Uterus (tissue), 3 donors: ENCODE measurements at regions not wholly inside any gene's neighbourhood (a gene's known extent, or its start where the extent isn't known, plus 50 kb on each side); places are given as distances from the start of the nearest gene placed in this dataset.

Experiments used
- DNase-seq, 2 donors: peaks; one replicate each; pipeline ENCODE4 v3.0.0-alpha.2; 2019 to 2020
- H3K27ac ChIP-seq, 2 donors: fragments of 200-600 bp; sonication (generic); 1 replicate in 1 of 2; 2 replicates in 1 of 2; pipeline ENCODE4 v1.5.1; 2016 to 2018
- H3K27me3 ChIP-seq, 2 donors: fragments of 200-600 bp; sonication (generic); one replicate each; pipeline ENCODE4 v1.5.1; 2018 to 2019; ENCODE audit warnings: control low read depth in 1 of 2
- H3K36me3 ChIP-seq, 2 donors: fragments of 200-600 bp; sonication (generic); one replicate each; pipeline ENCODE4 v1.5.1; 2019; ENCODE audit warnings: control low read depth in 1 of 2
- H3K4me1 ChIP-seq, 2 donors: fragments of 200-600 bp; sonication (generic); one replicate each; pipeline ENCODE4 v1.5.1; 2018 to 2019; ENCODE audit warnings: control low read depth in 1 of 2
- H3K4me3 ChIP-seq, 2 donors: fragments of 200-600 bp; sonication (generic); 1 replicate in 1 of 2; 2 replicates in 1 of 2; pipeline ENCODE4 v1.5.1; 2018 to 2019; ENCODE audit warnings: mild to moderate bottlenecking in 1 of 2
- H3K9me3 ChIP-seq, 2 donors: fragments of 200-600 bp; sonication (generic); one replicate each; pipeline ENCODE4 v1.5.1; 2019; ENCODE audit warnings: control low read depth in 1 of 2
- POLR2A ChIP-seq, 2 donors: fragments of 450-650 bp; IDR thresholded peaks; one replicate each; pipeline ENCODE4 v1.6.1; 2016; ENCODE audit warnings: antibody characterized with exemption in 2 of 2, mild to moderate bottlenecking in 1 of 2, moderate library complexity in 1 of 2
- intact Hi-C: fragments of 100-400 bp; cut with DNase I; formaldehyde crosslinking; loops from one replicate; pipeline ENCODE4 v1.15.1; 2023; ENCODE audit warnings: low total_unique reads
- TF ChIP-seq, protein P1 (sequence below), 4 experiments: fragments of 200-600 bp in 2 of 4; fragments of 450-650 bp in 2 of 4; sonication (generic) in 2 of 4; IDR thresholded peaks; one replicate each; pipeline ENCODE4 v1.5.1; 2016 to 2019; ENCODE audit warnings: antibody characterized with exemption in 4 of 4, mild to moderate bottlenecking in 2 of 4, moderate library complexity in 1 of 4
- donor health status: DM: yes; HTN: yes; CAD: no.

DNA sequence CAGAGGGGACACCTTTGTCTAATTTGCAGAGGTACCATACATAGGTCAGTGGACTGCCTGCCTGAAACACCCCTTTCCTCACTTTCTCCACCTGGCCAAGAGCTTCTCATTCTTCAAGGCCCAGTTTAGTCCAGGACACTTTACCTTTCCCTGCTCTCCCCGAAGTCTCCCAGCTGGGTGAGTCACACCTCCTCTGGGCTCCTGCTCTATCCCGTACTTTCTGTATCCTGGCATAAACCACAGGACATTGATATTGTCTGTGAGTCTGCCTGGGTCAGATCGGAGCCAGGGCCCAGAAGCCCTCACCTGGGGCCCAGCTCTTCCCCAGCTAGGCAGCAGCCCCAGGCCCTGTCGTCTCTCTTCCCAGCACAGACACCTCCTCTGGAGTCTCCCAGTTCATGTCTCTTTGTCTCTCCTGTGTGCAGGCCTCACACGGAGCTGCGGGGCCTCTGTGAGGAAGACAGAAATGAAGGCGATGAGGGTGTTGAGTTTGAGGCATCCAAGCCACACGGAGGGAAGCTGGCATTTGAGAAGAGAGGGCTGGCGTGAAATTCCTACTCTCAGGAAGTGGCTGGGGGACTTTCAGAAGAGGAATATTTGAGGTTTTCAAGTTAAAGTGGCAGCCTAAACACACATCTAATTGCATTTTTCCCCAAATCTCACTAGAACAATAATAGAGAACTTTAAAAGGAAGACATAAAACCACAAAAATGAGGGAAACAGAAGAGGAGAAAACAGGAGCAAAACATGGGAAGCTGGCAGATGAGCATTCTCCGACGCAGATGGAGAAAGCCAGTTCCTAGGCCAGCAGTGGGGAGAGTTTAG, 79.6 kb upstream of the LAPTM4A start:
- H3K27ac ChIP-seq = no peak overlapping the region
- intact Hi-C loops = no loop called here
- no peaks in the 10 kb centered on the region for H3K4me1 ChIP-seq
- no peaks in the 10 kb centered on the region for H3K27me3 ChIP-seq
- H3K9me3 ChIP-seq = no peaks in the 10 kb centered on the region
- TF ChIP-seq POLR2A (IDR thresholded peaks at IDR 0.05) = no peak
- TF ChIP-seq, protein P1, sequence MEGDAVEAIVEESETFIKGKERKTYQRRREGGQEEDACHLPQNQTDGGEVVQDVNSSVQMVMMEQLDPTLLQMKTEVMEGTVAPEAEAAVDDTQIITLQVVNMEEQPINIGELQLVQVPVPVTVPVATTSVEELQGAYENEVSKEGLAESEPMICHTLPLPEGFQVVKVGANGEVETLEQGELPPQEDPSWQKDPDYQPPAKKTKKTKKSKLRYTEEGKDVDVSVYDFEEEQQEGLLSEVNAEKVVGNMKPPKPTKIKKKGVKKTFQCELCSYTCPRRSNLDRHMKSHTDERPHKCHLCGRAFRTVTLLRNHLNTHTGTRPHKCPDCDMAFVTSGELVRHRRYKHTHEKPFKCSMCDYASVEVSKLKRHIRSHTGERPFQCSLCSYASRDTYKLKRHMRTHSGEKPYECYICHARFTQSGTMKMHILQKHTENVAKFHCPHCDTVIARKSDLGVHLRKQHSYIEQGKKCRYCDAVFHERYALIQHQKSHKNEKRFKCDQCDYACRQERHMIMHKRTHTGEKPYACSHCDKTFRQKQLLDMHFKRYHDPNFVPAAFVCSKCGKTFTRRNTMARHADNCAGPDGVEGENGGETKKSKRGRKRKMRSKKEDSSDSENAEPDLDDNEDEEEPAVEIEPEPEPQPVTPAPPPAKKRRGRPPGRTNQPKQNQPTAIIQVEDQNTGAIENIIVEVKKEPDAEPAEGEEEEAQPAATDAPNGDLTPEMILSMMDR (IDR thresholded peaks at IDR 0.05) = no peak
- H3K36me3 ChIP-seq = no peaks in the 10 kb centered on the region
- DNase-seq = no peak
- no peak overlapping the region for H3K4me3 ChIP-seq

DNA sequence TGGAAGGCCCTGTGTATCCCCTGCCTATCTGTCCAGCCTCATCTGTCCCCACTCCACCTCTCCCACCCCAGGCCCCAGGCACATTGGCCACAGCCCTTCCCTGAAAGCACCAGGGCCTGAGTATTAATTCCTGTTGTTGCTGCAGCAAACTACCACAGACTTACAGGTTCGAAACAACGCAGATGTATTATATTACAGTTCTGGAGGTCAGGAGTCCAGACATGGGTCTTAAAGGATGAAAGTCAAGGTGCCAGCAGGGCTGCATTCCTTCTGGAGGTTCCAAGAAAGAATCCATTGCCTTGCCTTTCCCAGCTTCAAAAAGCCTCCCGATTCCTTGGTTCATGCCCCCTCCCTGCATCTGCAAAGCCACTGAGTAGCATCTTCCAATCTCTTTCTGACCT, 78.7 kb upstream of the LAPTM4A start:
- no peak for DNase-seq
- H3K36me3 ChIP-seq = no peaks in the 10 kb centered on the region
- no peaks in the 10 kb centered on the region for H3K9me3 ChIP-seq
- H3K27me3 ChIP-seq = no peaks in the 10 kb centered on the region
- H3K4me1 ChIP-seq = no peaks in the 10 kb centered on the region
- H3K4me3 ChIP-seq = no peak overlapping the region
- TF ChIP-seq POLR2A (IDR thresholded peaks at IDR 0.05) = no peak
- TF ChIP-seq, protein P1 (IDR thresholded peaks at IDR 0.05) = no peak
- H3K27ac ChIP-seq = no peak overlapping the region
- intact Hi-C loops = no loop called here

- TF ChIP-seq POLR2A (IDR thresholded peaks at IDR 0.05) = no peak
- TF ChIP-seq, protein P1 (IDR thresholded peaks at IDR 0.05) = no peak
- no peak for DNase-seq
- no peak overlapping the region for H3K4me3 ChIP-seq
- no peak overlapping the region for H3K27ac ChIP-seq
- no peaks in the 10 kb centered on the region for H3K27me3 ChIP-seq
- H3K36me3 ChIP-seq = no peaks in the 10 kb centered on the region
- no peaks in the 10 kb centered on the region for H3K4me1 ChIP-seq
- intact Hi-C loops = no loop called here
- no peaks in the 10 kb centered on the region for H3K9me3 ChIP-seq
Observed at GRCh38 chr2:20129331-20130159, 78.1 kb upstream of the LAPTM4A start.

- H3K27me3 ChIP-seq = no peaks in the 10 kb centered on the region
- no peaks in the 10 kb centered on the region for H3K4me1 ChIP-seq
- TF ChIP-seq, protein P1 (IDR thresholded peaks at IDR 0.05) = no peak
- intact Hi-C loops = no loop called here
- H3K9me3 ChIP-seq = no peaks in the 10 kb centered on the region
- H3K36me3 ChIP-seq = no peaks in the 10 kb centered on the region
- no peak for DNase-seq
- H3K4me3 ChIP-seq = no peak overlapping the region
- H3K27ac ChIP-seq = no peak overlapping the region
Observed at GRCh38 chr2:20128506-20129330, 77.3 kb upstream of the LAPTM4A start.
